ENCODE measurements at regions not wholly inside any gene's neighbourhood (a gene's known extent, or its start where the extent isn't known, plus 50 kb on each side); places are given as distances from the start of the nearest gene placed in this dataset.
A peak's percentile ranks its signal among the peaks of the same experiment; 100 is the strongest.

- Histone ChIP-seq H3K4me1 (ENCODE audit: low read length) (no peaks in the 10 kb centered on the region), H3K9me3 (ENCODE audit: insufficient read depth, low read length) (no peaks in the 10 kb centered on the region), H3K4me2 (ENCODE audit: low read length) (no peak overlapping the region), H3K9ac (ENCODE audit: low read length) (no peak overlapping the region), H3K36me3 (replicated peaks; ENCODE audit: low read depth, low read length) (no peaks in the 10 kb centered on the region), H2AFZ (ENCODE audit: low read depth, low read length) (no peak overlapping the region), H3K79me2 (ENCODE audit: low read length) (no peaks in the 10 kb centered on the region), H3K4me3 (ENCODE audit: low read length) (no peak overlapping the region), H3K27ac (ENCODE audit: low read length) (no peak overlapping the region), H3K27me3 (ENCODE audit: low read depth, low read length) (0 out of 2 replicates have a peak, but pooled peaks cover 2% of the 10 kb centered on the region), H4K20me1 (ENCODE audit: insufficient read depth, low read length) (no peaks in the 10 kb centered on the region)
- TF ChIP-seq EZH2phosphoT487 (IDR thresholded peaks at IDR 0.05; ENCODE audit: low read depth): no peak
- TF ChIP-seq CTCF (IDR thresholded peaks at IDR 0.05; ENCODE audit: low read depth, low read length): no peak
These were observed 349.9 kb downstream of the ETNK1 start for GRCh38 chr12:22974865-22975264.

GRCh38 chr12:22978962-22979361 is 354.0 kb downstream of the ETNK1 start:
- TF ChIP-seq CTCF (IDR thresholded peaks at IDR 0.05; ENCODE audit: low read depth, low read length): no peak
- no peak for TF ChIP-seq EZH2phosphoT487 (IDR thresholded peaks at IDR 0.05; ENCODE audit: low read depth)
- H3K4me2 ChIP-seq (ENCODE audit: low read length): no peak overlapping the region

DNA sequence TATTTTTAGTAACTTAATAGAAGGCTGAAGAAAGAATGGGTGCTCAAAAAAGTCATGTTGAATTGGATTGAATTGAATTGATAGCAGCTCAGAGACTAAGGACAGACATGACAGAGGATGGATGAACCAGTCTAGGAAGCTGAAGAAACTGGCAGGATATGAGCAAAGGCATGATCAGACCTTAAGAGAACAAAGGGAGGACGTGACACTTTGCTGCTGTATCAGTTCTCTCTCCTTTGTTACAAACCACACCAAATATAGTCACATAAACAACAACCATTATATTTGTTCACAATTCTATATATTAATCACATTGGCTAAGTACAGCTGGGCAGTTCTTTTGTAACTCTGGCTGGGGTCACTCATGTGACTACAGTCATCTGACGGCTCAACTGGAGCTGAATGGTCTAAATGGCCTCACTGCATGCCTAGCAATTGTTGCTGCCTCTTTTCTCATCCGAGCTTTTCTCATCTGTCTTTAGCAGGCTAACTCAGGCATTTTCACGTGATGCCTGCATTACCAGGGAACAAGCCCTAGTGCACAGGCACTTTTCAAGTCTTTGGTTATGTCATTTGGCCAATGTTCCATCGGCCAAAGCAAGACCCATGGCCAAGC is 355.0 kb downstream of the ETNK1 start:
- no peak overlapping the region for H3K27ac ChIP-seq (ENCODE audit: low read length)

More at GRCh38 chr12:22978962-22979361, 354.0 kb downstream of the ETNK1 start:
- Histone ChIP-seq H3K27me3 (ENCODE audit: low read depth, low read length) (no peaks in the 10 kb centered on the region; the same call in 1 of the 2 replicates), H3K36me3 (replicated peaks; ENCODE audit: low read depth, low read length) (no peaks in the 10 kb centered on the region), H3K27ac (ENCODE audit: low read length) (no peak overlapping the region), H3K9me3 (ENCODE audit: insufficient read depth, low read length) (no peaks in the 10 kb centered on the region), H3K79me2 (ENCODE audit: low read length) (no peaks in the 10 kb centered on the region), H3K4me1 (ENCODE audit: low read length) (no peaks in the 10 kb centered on the region), H2AFZ (ENCODE audit: low read depth, low read length) (no peak overlapping the region), H3K4me3 (ENCODE audit: low read length) (no peak overlapping the region), H4K20me1 (ENCODE audit: insufficient read depth, low read length) (no peaks in the 10 kb centered on the region), H3K9ac (ENCODE audit: low read length) (no peak overlapping the region)

GRCh38 chr12:22981711-22982110 is 356.7 kb downstream of the ETNK1 start:
- Histone ChIP-seq H3K4me3 (ENCODE audit: low read length) (no peak overlapping the region), H3K36me3 (replicated peaks; ENCODE audit: low read depth, low read length) (no peaks in the 10 kb centered on the region), H3K27ac (ENCODE audit: low read length) (no peak overlapping the region), H4K20me1 (ENCODE audit: insufficient read depth, low read length) (no peaks in the 10 kb centered on the region), H3K4me2 (ENCODE audit: low read length) (no peak overlapping the region), H3K79me2 (ENCODE audit: low read length) (no peaks in the 10 kb centered on the region), H2AFZ (ENCODE audit: low read depth, low read length) (no peak overlapping the region), H3K4me1 (ENCODE audit: low read length) (no peaks in the 10 kb centered on the region), H3K9me3 (ENCODE audit: insufficient read depth, low read length) (no peaks in the 10 kb centered on the region), H3K9ac (ENCODE audit: low read length) (no peak overlapping the region), H3K27me3 (ENCODE audit: low read depth, low read length) (peaks cover 2% of the 10 kb centered on the region; the same call in 1 of the 2 replicates)
- 0 out of 2 replicates have a peak, but pooled peaks have one; percentile 11 for TF ChIP-seq CTCF (IDR thresholded peaks at IDR 0.05; ENCODE audit: low read depth, low read length)
- no peak for TF ChIP-seq EZH2phosphoT487 (IDR thresholded peaks at IDR 0.05; ENCODE audit: low read depth)

More for the DNA sequence above, 355.0 kb downstream of the ETNK1 start:
- Histone ChIP-seq H3K36me3 (replicated peaks; ENCODE audit: low read depth, low read length) (no peaks in the 10 kb centered on the region), H3K27me3 (ENCODE audit: low read depth, low read length) (peaks cover under 1% of the 10 kb centered on the region; the same call in 1 of the 2 replicates), H3K4me3 (ENCODE audit: low read length) (no peak overlapping the region), H3K79me2 (ENCODE audit: low read length) (no peaks in the 10 kb centered on the region), H3K4me1 (ENCODE audit: low read length) (no peaks in the 10 kb centered on the region), H3K4me2 (ENCODE audit: low read length) (no peak overlapping the region), H3K9me3 (ENCODE audit: insufficient read depth, low read length) (no peaks in the 10 kb centered on the region), H4K20me1 (ENCODE audit: insufficient read depth, low read length) (no peaks in the 10 kb centered on the region), H2AFZ (ENCODE audit: low read depth, low read length) (no peak overlapping the region), H3K9ac (ENCODE audit: low read length) (no peak overlapping the region)
- TF ChIP-seq CTCF (IDR thresholded peaks at IDR 0.05; ENCODE audit: low read depth, low read length): no peak
- TF ChIP-seq EZH2phosphoT487 (IDR thresholded peaks at IDR 0.05; ENCODE audit: low read depth): no peak
